Neural progenitor cell (in vitro differentiated cells): ENCODE measurements at regions not wholly inside any gene's neighbourhood (a gene's known extent, or its start where the extent isn't known, plus 50 kb on each side); places are given as distances from the start of the nearest gene placed in this dataset.

Experiments used
- EZH2 ChIP-seq: fragments of 200-600 bp; sonication (generic); IDR thresholded peaks from 2 replicates; pipeline ENCODE4 v1.6.1; 2017; ENCODE audit warnings: antibody characterized with exemption, mild to moderate bottlenecking, moderate library complexity
- EZH2phosphoT487 ChIP-seq: fragments of 200-600 bp; sonication (generic); IDR thresholded peaks from 2 replicates; pipeline ENCODE4 v1.6.1; 2017; ENCODE audit warnings: antibody characterized with exemption
- TF ChIP-seq, protein P1 (sequence below): fragments of 200-600 bp; sonication (generic); IDR thresholded peaks from 2 replicates; pipeline ENCODE4 v1.5.1; 2017; ENCODE audit warnings: antibody characterized with exemption, mild to moderate bottlenecking

DNA sequence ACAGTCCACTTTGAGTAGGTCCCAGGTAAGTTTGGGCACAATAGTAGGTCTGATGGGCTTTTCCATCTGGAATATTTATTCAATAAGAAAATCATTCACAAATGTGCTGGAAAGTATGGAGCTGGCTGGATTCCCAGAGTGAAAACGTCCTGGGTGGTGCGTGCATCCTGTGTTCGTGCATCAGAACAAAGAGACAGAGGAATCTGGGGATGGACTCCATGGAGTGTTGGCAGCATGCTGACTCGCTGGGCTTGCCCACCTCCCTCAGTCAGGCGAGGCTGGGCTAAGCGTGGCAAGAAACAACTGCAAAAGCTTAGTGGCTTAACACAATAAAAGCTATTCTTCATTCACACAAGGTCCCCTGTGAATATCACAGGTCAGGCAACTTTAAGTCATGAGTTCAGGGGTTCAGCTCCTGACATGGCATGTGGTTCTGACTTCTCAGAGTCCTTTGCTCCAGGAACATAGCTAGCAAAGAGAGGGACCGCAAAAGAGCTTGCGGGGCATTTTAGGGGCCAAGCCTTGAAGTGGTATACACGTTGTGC, 151.6 kb upstream of the ZNF644 start:
- TF ChIP-seq, protein P1, sequence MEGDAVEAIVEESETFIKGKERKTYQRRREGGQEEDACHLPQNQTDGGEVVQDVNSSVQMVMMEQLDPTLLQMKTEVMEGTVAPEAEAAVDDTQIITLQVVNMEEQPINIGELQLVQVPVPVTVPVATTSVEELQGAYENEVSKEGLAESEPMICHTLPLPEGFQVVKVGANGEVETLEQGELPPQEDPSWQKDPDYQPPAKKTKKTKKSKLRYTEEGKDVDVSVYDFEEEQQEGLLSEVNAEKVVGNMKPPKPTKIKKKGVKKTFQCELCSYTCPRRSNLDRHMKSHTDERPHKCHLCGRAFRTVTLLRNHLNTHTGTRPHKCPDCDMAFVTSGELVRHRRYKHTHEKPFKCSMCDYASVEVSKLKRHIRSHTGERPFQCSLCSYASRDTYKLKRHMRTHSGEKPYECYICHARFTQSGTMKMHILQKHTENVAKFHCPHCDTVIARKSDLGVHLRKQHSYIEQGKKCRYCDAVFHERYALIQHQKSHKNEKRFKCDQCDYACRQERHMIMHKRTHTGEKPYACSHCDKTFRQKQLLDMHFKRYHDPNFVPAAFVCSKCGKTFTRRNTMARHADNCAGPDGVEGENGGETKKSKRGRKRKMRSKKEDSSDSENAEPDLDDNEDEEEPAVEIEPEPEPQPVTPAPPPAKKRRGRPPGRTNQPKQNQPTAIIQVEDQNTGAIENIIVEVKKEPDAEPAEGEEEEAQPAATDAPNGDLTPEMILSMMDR = no peak
- no peak for TF ChIP-seq EZH2
- TF ChIP-seq EZH2phosphoT487 = no peak
